ENCODE measurements at regions not wholly inside any gene's neighbourhood (a gene's known extent, or its start where the extent isn't known, plus 50 kb on each side); places are given as distances from the start of the nearest gene placed in this dataset.

DNA sequence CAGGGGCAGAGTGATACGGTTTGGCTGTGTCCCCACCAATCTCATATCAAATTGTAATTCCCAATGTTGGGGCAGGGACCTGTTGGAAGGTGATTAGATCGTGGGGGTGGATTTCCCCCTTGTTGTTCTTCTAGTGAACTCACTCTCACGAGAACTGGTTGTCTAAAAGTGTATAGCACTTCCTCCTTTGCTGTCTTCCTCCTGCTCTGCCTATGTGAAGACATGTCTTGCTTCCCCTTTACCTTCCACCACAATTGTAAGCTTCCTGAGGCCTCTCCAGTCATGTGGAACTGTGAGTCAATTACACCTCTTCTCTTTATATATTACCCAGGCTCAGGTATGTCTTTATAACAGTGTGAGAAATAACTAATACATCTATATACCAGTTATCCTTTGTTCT is 706.4 kb upstream of the KLHL1 start (continued):
- TF ChIP-seq, protein P1, sequence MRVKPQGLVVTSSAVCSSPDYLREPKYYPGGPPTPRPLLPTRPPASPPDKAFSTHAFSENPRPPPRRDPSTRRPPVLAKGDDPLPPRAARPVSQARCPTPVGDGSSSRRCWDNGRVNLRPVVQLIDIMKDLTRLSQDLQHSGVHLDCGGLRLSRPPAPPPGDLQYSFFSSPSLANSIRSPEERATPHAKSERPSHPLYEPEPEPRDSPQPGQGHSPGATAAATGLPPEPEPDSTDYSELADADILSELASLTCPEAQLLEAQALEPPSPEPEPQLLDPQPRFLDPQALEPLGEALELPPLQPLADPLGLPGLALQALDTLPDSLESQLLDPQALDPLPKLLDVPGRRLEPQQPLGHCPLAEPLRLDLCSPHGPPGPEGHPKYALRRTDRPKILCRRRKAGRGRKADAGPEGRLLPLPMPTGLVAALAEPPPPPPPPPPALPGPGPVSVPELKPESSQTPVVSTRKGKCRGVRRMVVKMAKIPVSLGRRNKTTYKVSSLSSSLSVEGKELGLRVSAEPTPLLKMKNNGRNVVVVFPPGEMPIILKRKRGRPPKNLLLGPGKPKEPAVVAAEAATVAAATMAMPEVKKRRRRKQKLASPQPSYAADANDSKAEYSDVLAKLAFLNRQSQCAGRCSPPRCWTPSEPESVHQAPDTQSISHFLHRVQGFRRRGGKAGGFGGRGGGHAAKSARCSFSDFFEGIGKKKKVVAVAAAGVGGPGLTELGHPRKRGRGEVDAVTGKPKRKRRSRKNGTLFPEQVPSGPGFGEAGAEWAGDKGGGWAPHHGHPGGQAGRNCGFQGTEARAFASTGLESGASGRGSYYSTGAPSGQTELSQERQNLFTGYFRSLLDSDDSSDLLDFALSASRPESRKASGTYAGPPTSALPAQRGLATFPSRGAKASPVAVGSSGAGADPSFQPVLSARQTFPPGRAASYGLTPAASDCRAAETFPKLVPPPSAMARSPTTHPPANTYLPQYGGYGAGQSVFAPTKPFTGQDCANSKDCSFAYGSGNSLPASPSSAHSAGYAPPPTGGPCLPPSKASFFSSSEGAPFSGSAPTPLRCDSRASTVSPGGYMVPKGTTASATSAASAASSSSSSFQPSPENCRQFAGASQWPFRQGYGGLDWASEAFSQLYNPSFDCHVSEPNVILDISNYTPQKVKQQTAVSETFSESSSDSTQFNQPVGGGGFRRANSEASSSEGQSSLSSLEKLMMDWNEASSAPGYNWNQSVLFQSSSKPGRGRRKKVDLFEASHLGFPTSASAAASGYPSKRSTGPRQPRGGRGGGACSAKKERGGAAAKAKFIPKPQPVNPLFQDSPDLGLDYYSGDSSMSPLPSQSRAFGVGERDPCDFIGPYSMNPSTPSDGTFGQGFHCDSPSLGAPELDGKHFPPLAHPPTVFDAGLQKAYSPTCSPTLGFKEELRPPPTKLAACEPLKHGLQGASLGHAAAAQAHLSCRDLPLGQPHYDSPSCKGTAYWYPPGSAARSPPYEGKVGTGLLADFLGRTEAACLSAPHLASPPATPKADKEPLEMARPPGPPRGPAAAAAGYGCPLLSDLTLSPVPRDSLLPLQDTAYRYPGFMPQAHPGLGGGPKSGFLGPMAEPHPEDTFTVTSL (CRISPR knock-in tag; IDR thresholded peaks at IDR 0.05; ENCODE audit: borderline replicate concordance) = no peak
- TF ChIP-seq MAFF (IDR thresholded peaks at IDR 0.05; ENCODE audit: low read depth, low read length) = no peak

DNA sequence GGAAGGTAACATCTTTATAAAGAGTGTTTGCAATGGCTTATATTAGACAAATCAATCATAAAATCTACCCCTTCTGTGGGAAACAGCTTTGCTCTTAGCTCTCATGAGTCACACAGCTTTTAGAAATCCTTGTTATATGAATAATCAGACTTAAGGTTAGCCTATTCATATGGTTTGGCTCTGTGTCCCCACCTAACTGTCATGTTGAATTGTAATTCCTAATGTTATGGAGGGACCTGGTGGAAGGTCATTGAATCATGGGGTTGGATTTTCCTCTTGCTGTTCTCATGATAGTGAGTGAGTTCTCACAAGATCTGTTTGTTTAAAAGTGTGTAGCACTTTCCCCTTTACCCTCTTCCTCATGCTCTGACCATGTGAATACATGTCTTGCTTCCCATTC is 704.2 kb upstream of the KLHL1 start:
- no peak overlapping the region for H3K27ac ChIP-seq (ENCODE audit: extremely low read length, insufficient read depth, low read length)
- no peaks in the 10 kb centered on the region for H3K9me3 ChIP-seq (ENCODE audit: low read length)
- ChIA-PET CTCF (ENCODE audit: low intra/inter-chr PET ratio, low total read pairs) (no interaction called here), POLR2A (no interaction called here)
- no peak overlapping the region for H3K9ac ChIP-seq (ENCODE audit: insufficient read depth, low read depth, low read length)
- no TSS peak for BruUV-seq (replicated peaks)
- DNase-seq (ENCODE audit: low spot score) = no peak
- no peaks in the 10 kb centered on the region for H3K79me2 ChIP-seq (ENCODE audit: insufficient read depth, low read length)
- H4K20me1 ChIP-seq (ENCODE audit: insufficient read depth, low read length) = no peaks in the 10 kb centered on the region
- H3K27me3 ChIP-seq (ENCODE audit: control insufficient read depth in 1 of 2, insufficient read depth in 2 of 2, low read length in 2 of 2) = no peaks in the 10 kb centered on the region; a peak in 1 of 5 replicates
- H3K4me3 ChIP-seq (replicated peaks in 1 of 3; ENCODE audit: insufficient read depth in 1 of 3, low read depth in 2 of 3, low read length in 3 of 3) = no peak overlapping the region
- no peak overlapping the region for H2AFZ ChIP-seq (ENCODE audit: low read length)
- in situ Hi-C loops (cut with HindIII; ENCODE audit: extremely low pct_ligation_motif_present, low pct_unique_long_range_greater_than_20kb) (no loop called here), intact Hi-C loops (cut with micrococcal nuclease; ENCODE audit: unreplicated experiment) (no loop called here)
- ATAC-seq = no peak
- H3K4me1 ChIP-seq (ENCODE audit: insufficient read depth, low read length) = no peaks in the 10 kb centered on the region
- no peak overlapping the region for H3K4me2 ChIP-seq (ENCODE audit: low read depth, low read length)
- no peaks in the 10 kb centered on the region for H3K36me3 ChIP-seq (replicated peaks in 1 of 2; ENCODE audit: control insufficient read depth in 1 of 2, insufficient read depth in 2 of 2, low read length in 2 of 2)
- FAIRE-seq = no peak
- TF ChIP-seq PPARG (CRISPR knock-in tag; conservative IDR thresholded peaks at IDR 0.05) (no peak), ZNF75D (CRISPR knock-in tag; IDR thresholded peaks at IDR 0.05; ENCODE audit: borderline replicate concordance) (no peak), ZC3H13 (CRISPR knock-in tag; IDR thresholded peaks at IDR 0.05) (no peak), LCORL (IDR thresholded peaks at IDR 0.05) (no peak), LCORL (CRISPR knock-in tag; IDR thresholded peaks at IDR 0.05) (no peak), SALL2 (CRISPR knock-in tag; IDR thresholded peaks at IDR 0.05) (no peak), SMAD9 (CRISPR knock-in tag; IDR thresholded peaks at IDR 0.05) (no peak), MXI1 (IDR thresholded peaks at IDR 0.05; ENCODE audit: borderline replicate concordance, low read depth, low read length) (no peak), ZMYM3 (CRISPR knock-in tag; IDR thresholded peaks at IDR 0.05) (no peak), KLF16 (CRISPR knock-in tag; IDR thresholded peaks at IDR 0.05) (no peak), ZNF383 (CRISPR knock-in tag; IDR thresholded peaks at IDR 0.05; ENCODE audit: borderline replicate concordance) (no peak), MAFK (conservative IDR thresholded peaks at IDR 0.05 in 1 of 2, IDR thresholded peaks at IDR 0.05 in 1 of 2; ENCODE audit: low read length in 2 of 2) (no peak)
- TF ChIP-seq, protein P2, sequence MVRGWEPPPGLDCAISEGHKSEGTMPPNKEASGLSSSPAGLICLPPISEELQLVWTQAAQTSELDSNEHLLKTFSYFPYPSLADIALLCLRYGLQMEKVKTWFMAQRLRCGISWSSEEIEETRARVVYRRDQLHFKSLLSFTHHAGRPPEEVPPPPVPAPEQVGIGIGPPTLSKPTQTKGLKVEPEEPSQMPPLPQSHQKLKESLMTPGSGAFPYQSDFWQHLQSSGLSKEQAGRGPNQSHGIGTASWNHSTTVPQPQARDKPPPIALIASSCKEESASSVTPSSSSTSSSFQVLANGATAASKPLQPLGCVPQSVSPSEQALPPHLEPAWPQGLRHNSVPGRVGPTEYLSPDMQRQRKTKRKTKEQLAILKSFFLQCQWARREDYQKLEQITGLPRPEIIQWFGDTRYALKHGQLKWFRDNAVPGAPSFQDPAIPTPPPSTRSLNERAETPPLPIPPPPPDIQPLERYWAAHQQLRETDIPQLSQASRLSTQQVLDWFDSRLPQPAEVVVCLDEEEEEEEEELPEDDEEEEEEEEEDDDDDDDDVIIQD (CRISPR knock-in tag; IDR thresholded peaks at IDR 0.05; ENCODE audit: low read depth) = no peak
- TF ChIP-seq, protein P3, sequence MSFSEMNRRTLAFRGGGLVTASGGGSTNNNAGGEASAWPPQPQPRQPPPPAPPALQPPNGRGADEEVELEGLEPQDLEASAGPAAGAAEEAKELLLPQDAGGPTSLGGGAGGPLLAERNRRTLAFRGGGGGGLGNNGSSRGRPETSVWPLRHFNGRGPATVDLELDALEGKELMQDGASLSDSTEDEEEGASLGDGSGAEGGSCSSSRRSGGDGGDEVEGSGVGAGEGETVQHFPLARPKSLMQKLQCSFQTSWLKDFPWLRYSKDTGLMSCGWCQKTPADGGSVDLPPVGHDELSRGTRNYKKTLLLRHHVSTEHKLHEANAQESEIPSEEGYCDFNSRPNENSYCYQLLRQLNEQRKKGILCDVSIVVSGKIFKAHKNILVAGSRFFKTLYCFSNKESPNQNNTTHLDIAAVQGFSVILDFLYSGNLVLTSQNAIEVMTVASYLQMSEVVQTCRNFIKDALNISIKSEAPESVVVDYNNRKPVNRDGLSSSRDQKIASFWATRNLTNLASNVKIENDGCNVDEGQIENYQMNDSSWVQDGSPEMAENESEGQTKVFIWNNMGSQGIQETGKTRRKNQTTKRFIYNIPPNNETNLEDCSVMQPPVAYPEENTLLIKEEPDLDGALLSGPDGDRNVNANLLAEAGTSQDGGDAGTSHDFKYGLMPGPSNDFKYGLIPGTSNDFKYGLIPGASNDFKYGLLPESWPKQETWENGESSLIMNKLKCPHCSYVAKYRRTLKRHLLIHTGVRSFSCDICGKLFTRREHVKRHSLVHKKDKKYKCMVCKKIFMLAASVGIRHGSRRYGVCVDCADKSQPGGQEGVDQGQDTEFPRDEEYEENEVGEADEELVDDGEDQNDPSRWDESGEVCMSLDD (CRISPR knock-in tag; IDR thresholded peaks at IDR 0.05; ENCODE audit: borderline replicate concordance) = no peak
